ENCODE measurements at regions not wholly inside any gene's neighbourhood (a gene's known extent, or its start where the extent isn't known, plus 50 kb on each side); places are given as distances from the start of the nearest gene placed in this dataset.
A peak's percentile ranks its signal among the peaks of the same experiment; 100 is the strongest.

- no peak for ATAC-seq
- TF ChIP-seq PATZ1 (CRISPR knock-in tag; IDR thresholded peaks at IDR 0.05; ENCODE audit: borderline replicate concordance) (no peak), OSR1 (CRISPR knock-in tag; IDR thresholded peaks at IDR 0.05) (no peak), ZNF70 (CRISPR knock-in tag; IDR thresholded peaks at IDR 0.05) (no peak), CSRNP3 (CRISPR knock-in tag; IDR thresholded peaks at IDR 0.05) (no peak), ISL1 (CRISPR knock-in tag; IDR thresholded peaks at IDR 0.05) (no peak), ARNTL (CRISPR knock-in tag; IDR thresholded peaks at IDR 0.05; ENCODE audit: borderline replicate concordance, low read depth) (no peak), TOX (CRISPR knock-in tag; IDR thresholded peaks at IDR 0.05; ENCODE audit: borderline replicate concordance) (no peak), ESRRG (CRISPR knock-in tag; IDR thresholded peaks at IDR 0.05) (no peak), ZFP3 (CRISPR knock-in tag; IDR thresholded peaks at IDR 0.05) (no peak)
These were observed 511.5 kb downstream of the ZNF608 start for GRCh38 chr5:124234770-124235562.

- no peak; the same call in 2 of the 3 replicates for ATAC-seq
- TF ChIP-seq ZFP3 (CRISPR knock-in tag; IDR thresholded peaks at IDR 0.05) (peak; percentile 52; the same call in 1 of the 2 replicates), ESRRG (CRISPR knock-in tag; IDR thresholded peaks at IDR 0.05) (no peak), ISL1 (CRISPR knock-in tag; IDR thresholded peaks at IDR 0.05) (0 out of 2 replicates have a peak, but pooled peaks have one; percentile 17), TSHZ2 (CRISPR knock-in tag; IDR thresholded peaks at IDR 0.05) (0 out of 2 replicates have a peak, but pooled peaks have one; percentile 19)
These were observed 512.2 kb downstream of the ZNF608 start for GRCh38 chr5:124234022-124234769.

GRCh38 chr5:124232515-124232914, 513.9 kb downstream of the ZNF608 start:
- ATAC-seq, result no peak
- TF ChIP-seq ZNF70 (CRISPR knock-in tag; IDR thresholded peaks at IDR 0.05) (no peak), SNAI2 (CRISPR knock-in tag; IDR thresholded peaks at IDR 0.05) (no peak), ARNTL (CRISPR knock-in tag; IDR thresholded peaks at IDR 0.05; ENCODE audit: borderline replicate concordance, low read depth) (no peak), TCF4 (CRISPR knock-in tag; IDR thresholded peaks at IDR 0.05; ENCODE audit: borderline replicate concordance) (no peak), CSDC2 (CRISPR knock-in tag; IDR thresholded peaks at IDR 0.05) (no peak), ZNF565 (CRISPR knock-in tag; conservative IDR thresholded peaks at IDR 0.05; ENCODE audit: low read depth) (no peak), ZFP3 (CRISPR knock-in tag; IDR thresholded peaks at IDR 0.05) (no peak), RARB (CRISPR knock-in tag; IDR thresholded peaks at IDR 0.05) (no peak), PATZ1 (CRISPR knock-in tag; IDR thresholded peaks at IDR 0.05; ENCODE audit: borderline replicate concordance) (no peak), ZNF8 (CRISPR knock-in tag; IDR thresholded peaks at IDR 0.05) (no peak)

GRCh38 chr5:124231802-124232201, 514.6 kb downstream of the ZNF608 start:
- ATAC-seq, result no peak

More at GRCh38 chr5:124231802-124232201, 514.6 kb downstream of the ZNF608 start:
- TF ChIP-seq RARB (CRISPR knock-in tag; IDR thresholded peaks at IDR 0.05) (no peak), CREB5 (CRISPR knock-in tag; IDR thresholded peaks at IDR 0.05; ENCODE audit: low read depth) (no peak), ZFP3 (CRISPR knock-in tag; IDR thresholded peaks at IDR 0.05) (no peak)
